NCI-H510A treated with DMSO at 0.1 percent for 48 hours (cell line): ENCODE measurements at regions not wholly inside any gene's neighbourhood (a gene's known extent, or its start where the extent isn't known, plus 50 kb on each side); places are given as distances from the start of the nearest gene placed in this dataset.
A peak's percentile ranks its signal among the peaks of the same experiment; 100 is the strongest.

Source experiments
- DNase-seq: peaks from one replicate; lab custom pipeline; 2025; lab: John Stamatoyannopoulos, UW

- DNase-seq, result no peak
Observed at GRCh38 chr13:56201834-56202233, 938.9 kb upstream of the PRR20A start.

- no peak for DNase-seq
Observed at GRCh38 chr13:56216221-56216620, 924.5 kb upstream of the PRR20A start.

GRCh38 chr13:56247692-56248091 is 893.0 kb upstream of the PRR20A start:
- no peak for DNase-seq

DNA sequence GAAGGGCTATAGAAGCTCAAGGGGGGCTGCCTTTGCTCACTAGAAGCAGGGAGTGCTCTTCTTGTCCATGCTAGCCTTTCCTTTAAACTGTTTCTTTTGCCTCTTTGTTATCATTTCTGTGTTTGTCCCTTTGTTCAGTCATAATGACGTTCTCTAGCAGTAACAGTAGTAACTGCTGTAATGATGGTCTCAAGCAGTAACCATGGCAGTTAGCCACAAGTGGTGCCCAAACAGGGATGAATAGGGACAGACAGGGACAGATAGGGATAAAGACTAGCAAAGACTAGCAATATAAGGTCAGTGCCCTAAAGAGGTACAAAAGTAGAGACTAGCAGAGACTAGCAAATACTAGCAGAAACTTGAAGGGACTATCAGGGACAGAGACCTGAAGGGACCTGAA is 869.0 kb upstream of the PRR20A start:
- DNase-seq, result no peak

DNA sequence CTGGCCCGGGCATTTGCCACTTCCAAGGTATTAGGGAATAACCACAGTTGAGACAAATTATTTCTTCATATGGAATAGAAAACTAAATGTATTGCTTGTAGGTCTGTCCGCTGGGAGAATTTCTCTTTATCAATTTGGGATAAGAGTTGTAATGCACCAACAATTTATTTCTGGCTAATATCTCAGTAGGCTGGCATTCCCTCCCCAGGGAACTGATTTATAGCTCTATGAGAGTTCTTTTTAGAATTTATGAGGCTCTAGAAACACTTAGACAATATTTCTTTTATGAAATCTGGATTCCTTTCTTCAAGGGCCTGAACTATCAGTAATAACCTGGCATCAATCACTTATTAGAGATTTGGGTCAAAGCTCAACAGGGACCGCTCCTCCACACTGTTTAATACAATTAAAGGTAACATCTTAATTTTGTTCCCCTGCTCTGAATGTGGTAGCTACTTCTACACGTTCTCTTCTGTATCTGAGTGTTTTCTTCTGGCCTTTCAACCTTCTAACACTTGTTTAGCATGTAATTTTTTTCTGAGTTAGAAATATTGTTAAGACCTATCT is 857.4 kb upstream of the PRR20A start:
- no peak for DNase-seq

GRCh38 chr13:56299650-56300049 is 841.1 kb upstream of the PRR20A start:
- DNase-seq, result no peak

- DNase-seq, result no peak
Observed at GRCh38 chr13:56314765-56315164, 826.0 kb upstream of the PRR20A start.

- DNase-seq, result no peak
Observed at GRCh38 chr13:56317841-56318240, 822.9 kb upstream of the PRR20A start.

DNA sequence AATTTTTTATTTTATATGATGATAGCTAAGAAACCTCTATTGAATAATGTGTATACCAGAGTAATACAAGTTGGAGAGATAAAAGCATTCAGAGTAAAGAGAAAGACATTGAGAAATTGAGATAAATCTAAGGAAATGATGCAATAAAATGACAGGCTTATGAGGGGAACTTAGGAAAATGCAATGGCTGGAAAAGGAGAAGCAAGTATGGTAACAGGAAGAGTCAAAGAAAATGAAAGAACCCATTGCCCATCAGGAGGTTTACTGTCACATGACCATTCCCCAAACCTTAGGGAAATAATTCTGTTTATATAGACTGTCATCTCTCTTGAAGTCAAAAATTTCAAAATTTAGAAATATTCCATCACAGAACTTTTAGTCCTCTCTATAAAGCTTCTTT is 808.0 kb upstream of the PRR20A start:
- no peak for DNase-seq

GRCh38 chr13:56335775-56336174 is 804.9 kb upstream of the PRR20A start:
- no peak for DNase-seq

DNA sequence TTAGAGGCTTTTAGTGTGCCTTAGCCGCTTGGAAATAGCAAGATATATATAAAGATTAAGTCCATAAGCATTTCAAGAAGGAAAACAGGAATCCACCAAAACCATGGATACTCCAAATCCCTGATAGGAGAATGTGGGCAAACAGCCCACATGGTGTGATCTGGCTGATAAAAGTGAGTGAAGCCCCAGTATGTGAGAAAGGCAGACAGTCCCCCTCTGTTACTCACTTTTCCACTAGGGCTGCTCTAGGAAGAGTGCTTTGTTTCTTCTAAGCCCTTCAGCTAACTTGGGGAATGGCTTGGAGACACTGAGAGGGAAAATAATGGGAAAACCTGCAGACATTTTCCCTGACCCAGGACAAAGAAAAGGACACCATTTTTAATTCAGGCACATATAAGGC is 802.3 kb upstream of the PRR20A start:
- DNase-seq, result no peak

DNA sequence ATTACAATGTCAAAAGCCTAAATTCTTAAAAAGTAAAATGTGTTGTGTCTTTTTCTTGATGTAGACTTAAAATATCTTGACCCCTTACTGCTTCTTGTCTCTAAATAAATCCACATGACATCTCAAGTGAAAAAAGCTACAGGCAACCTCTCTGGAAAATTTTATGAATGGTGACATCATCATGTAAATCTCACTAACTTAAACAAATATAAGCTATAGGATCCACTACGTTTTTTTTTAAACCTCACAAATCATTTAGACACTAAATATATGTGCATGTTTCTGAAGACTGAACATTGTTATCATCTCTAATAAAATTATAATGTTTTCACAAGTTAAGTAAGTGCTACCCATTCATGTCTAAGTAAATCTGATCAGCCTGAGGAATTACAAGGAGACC is 793.7 kb upstream of the PRR20A start:
- DNase-seq, result no peak

DNA sequence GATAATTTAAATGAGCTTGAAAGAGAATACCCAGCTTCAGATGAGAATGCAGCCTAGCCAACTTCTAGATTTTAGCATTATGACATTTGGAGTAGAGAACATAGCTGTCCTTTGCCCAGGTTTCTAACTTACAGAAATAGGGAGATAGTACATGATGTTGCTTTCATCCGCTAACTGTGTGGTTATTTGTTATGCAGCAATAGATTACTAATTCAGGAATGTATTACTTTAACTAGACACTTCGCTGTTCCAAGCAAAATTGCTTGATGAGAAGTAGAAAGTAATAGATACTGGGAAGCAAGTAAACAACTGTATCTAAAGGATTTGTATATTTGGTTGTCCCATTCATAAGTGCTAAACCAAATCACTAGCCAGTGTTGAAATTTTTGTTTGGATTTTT is 790.9 kb upstream of the PRR20A start:
- no peak for DNase-seq

GRCh38 chr13:56351041-56351440 is 789.7 kb upstream of the PRR20A start:
- DNase-seq, result peak; percentile 50

GRCh38 chr13:56352361-56352760 is 788.4 kb upstream of the PRR20A start:
- DNase-seq, result peak; percentile 24

GRCh38 chr13:56352901-56353300 is 787.8 kb upstream of the PRR20A start:
- no peak for DNase-seq

DNA sequence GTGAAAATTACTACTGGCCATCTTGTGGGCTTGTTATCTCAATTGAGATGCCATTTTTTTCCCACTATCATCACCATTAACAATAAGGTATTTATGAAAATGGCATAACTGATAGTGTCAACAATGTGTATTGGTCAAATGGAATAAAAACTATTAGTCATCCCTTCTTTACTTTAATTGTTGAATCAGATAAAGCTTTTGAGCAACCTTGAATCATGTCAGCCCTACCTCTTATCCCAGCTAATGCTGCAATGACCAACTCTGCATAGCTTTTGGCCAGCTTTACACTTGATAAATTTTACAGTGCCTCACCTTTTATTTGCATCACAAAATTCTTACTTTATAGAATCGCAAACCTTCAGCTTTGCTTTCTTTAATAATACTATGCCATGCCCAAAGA is 784.0 kb upstream of the PRR20A start:
- no peak for DNase-seq

DNA sequence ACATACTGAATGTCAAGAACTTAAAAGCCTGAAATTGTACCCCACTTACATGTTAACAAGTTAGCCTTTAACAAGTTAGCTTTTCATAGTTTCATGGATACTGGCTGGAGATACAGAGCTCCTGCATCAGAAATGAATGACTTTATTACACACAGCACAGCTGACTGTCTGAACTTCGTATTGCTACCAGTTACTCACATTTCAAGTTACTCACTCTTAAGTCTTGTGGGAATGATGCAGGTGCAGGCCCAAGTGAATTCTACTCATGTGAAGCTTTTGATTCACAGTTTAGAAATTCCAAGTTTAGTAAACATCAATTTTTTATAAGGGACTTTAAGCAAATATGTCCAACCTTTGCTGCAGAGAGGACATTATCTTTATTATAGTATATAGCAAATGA is 762.2 kb upstream of the PRR20A start:
- DNase-seq, result no peak

DNA sequence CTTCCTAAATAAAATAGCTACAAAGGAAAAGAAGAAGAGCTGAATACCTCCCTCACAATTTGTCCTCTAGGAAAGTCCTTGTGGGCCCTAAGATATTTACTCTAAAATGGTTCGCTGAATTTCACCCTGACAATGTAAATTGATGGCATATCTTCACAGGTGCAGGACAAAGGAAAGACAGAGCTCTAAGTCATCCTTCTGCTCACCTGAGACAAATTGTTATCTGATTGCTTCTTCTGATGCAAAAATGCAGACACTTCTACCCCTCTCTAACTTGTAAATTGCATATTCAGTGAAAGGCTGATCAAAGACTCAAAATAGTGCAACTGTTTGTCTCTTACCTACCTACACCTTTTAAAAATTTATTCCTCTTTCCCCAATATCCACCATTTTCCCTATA is 747.2 kb upstream of the PRR20A start:
- DNase-seq, result no peak

DNA sequence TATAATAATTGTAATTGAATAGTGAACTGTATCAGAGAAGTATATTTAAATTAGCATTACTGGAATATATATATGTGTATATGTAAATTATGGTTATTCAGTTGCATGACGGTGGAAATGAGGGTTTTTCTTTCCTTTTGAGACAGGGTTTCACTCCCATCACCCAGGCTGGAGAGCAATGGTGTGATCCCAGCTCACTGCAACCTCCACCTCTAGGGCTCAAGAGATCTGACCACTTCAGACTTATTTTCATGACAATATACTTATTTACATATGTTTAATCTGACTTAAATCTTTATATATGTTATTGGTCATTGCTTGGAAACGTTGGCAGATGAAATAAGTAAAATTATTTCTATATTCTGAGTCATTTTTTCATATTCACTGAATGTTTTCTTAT is 744.4 kb upstream of the PRR20A start:
- DNase-seq, result no peak

GRCh38 chr13:56400774-56401173 is 739.9 kb upstream of the PRR20A start:
- DNase-seq, result no peak

DNA sequence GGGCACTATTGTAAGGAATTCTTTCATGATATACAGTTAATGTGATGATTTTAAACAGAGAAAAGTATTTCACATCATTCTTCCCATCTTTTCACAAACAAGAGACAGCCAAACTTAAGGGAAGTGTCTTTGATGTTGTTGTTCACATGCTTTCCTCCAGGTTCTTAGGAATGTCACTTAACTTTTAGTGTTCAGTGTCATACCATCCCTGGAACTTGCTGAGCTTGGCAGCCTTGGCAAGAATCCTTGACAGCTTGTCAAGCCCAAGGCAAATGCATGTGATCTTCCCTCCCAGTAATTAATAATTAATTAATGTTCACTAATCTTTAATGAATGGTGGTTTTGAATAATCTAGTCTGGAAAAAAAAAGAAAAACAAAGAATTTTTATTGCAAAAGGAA is 727.9 kb upstream of the PRR20A start:
- no peak for DNase-seq

GRCh38 chr13:56424246-56424645 is 716.5 kb upstream of the PRR20A start:
- no peak for DNase-seq

- DNase-seq, result no peak
Observed at GRCh38 chr13:56457535-56458190, 683.1 kb upstream of the PRR20A start.
